ENCODE measurements at regions not wholly inside any gene's neighbourhood (a gene's known extent, or its start where the extent isn't known, plus 50 kb on each side); places are given as distances from the start of the nearest gene placed in this dataset.

GRCh38 chr5:68838157-68838718 lies 255.6 kb upstream of the SLC30A5 start:
- no peak for TF ChIP-seq CTCF (IDR thresholded peaks at IDR 0.05; ENCODE audit: borderline replicate concordance, extremely low read depth, insufficient read depth)
- intact Hi-C loops (cut with DNase I): no loop called here
- H3K9me3 ChIP-seq (ENCODE audit: control insufficient read depth in 2 of 3, insufficient read depth in 1 of 3, low read length in 3 of 3): no peaks in the 10 kb centered on the region
- no peaks in the 10 kb centered on the region for H3K4me1 ChIP-seq (ENCODE audit: control insufficient read depth in 2 of 3, insufficient read depth in 2 of 3, low read depth in 1 of 3, low read length in 3 of 3)
- H3K36me3 ChIP-seq (ENCODE audit: control insufficient read depth in 2 of 3, insufficient read depth in 3 of 3, low read length in 3 of 3): no peaks in the 10 kb centered on the region
- no peak overlapping the region for H3K9ac ChIP-seq (ENCODE audit: low read length in 3 of 3)
- H3K4me3 ChIP-seq (ENCODE audit: low read length in 3 of 3): no peak overlapping the region
- FAIRE-seq (no peak), DNase-seq (no peak)
- H3K27me3 ChIP-seq (ENCODE audit: control insufficient read depth, insufficient read depth, low read length): no peaks in the 10 kb centered on the region
- no peak overlapping the region for H3K27ac ChIP-seq (ENCODE audit: low read depth in 2 of 2, low read length in 2 of 2)

GRCh38 chr5:68839019-68839552 lies 254.7 kb upstream of the SLC30A5 start:
- intact Hi-C loops (cut with DNase I): no loop called here
- no peak overlapping the region for H3K27ac ChIP-seq (ENCODE audit: low read depth in 2 of 2, low read length in 2 of 2)
- no peaks in the 10 kb centered on the region for H3K4me1 ChIP-seq (ENCODE audit: control insufficient read depth in 2 of 3, insufficient read depth in 2 of 3, low read depth in 1 of 3, low read length in 3 of 3)
- H3K27me3 ChIP-seq (ENCODE audit: control insufficient read depth, insufficient read depth, low read length): no peaks in the 10 kb centered on the region
- no peak for TF ChIP-seq CTCF (IDR thresholded peaks at IDR 0.05; ENCODE audit: borderline replicate concordance, extremely low read depth, insufficient read depth)
- H3K4me3 ChIP-seq (ENCODE audit: low read length in 3 of 3): no peak overlapping the region
- H3K36me3 ChIP-seq (ENCODE audit: control insufficient read depth in 2 of 3, insufficient read depth in 3 of 3, low read length in 3 of 3): no peaks in the 10 kb centered on the region
- FAIRE-seq: no peak
- DNase-seq: peak in 2 of 5 donors; percentile 17 to 35
- no peaks in the 10 kb centered on the region for H3K9me3 ChIP-seq (ENCODE audit: control insufficient read depth in 2 of 3, insufficient read depth in 1 of 3, low read length in 3 of 3)
- no peak overlapping the region for H3K9ac ChIP-seq (ENCODE audit: low read length in 3 of 3)

- Histone ChIP-seq H3K4me1 (ENCODE audit: control insufficient read depth in 2 of 3, insufficient read depth in 2 of 3, low read depth in 1 of 3, low read length in 3 of 3) (no peaks in the 10 kb centered on the region), H3K4me3 (ENCODE audit: low read length in 3 of 3) (no peak overlapping the region), H3K9ac (ENCODE audit: low read length in 3 of 3) (no peak overlapping the region), H3K9me3 (ENCODE audit: control insufficient read depth in 2 of 3, insufficient read depth in 1 of 3, low read length in 3 of 3) (no peaks in the 10 kb centered on the region), H3K27ac (ENCODE audit: low read depth in 2 of 2, low read length in 2 of 2) (no peak overlapping the region), H3K36me3 (ENCODE audit: control insufficient read depth in 2 of 3, insufficient read depth in 3 of 3, low read length in 3 of 3) (no peaks in the 10 kb centered on the region), H3K27me3 (ENCODE audit: control insufficient read depth, insufficient read depth, low read length) (no peaks in the 10 kb centered on the region)
- FAIRE-seq: no peak
- DNase-seq: no peak
- no peak for TF ChIP-seq CTCF (IDR thresholded peaks at IDR 0.05; ENCODE audit: borderline replicate concordance, extremely low read depth, insufficient read depth)
- intact Hi-C loops (cut with DNase I): no loop called here
These were observed 250.0 kb upstream of the SLC30A5 start for GRCh38 chr5:68843624-68844364.

All from kidney (tissue), 13 donors.